SHP77 (cell line): ENCODE measurements at regions not wholly inside any gene's neighbourhood (a gene's known extent, or its start where the extent isn't known, plus 50 kb on each side); places are given as distances from the start of the nearest gene placed in this dataset.

Experiments used
- DNase-seq, 2 experiments: peaks; one replicate each; lab custom pipeline; 2025; lab: John Stamatoyannopoulos, UW

DNA sequence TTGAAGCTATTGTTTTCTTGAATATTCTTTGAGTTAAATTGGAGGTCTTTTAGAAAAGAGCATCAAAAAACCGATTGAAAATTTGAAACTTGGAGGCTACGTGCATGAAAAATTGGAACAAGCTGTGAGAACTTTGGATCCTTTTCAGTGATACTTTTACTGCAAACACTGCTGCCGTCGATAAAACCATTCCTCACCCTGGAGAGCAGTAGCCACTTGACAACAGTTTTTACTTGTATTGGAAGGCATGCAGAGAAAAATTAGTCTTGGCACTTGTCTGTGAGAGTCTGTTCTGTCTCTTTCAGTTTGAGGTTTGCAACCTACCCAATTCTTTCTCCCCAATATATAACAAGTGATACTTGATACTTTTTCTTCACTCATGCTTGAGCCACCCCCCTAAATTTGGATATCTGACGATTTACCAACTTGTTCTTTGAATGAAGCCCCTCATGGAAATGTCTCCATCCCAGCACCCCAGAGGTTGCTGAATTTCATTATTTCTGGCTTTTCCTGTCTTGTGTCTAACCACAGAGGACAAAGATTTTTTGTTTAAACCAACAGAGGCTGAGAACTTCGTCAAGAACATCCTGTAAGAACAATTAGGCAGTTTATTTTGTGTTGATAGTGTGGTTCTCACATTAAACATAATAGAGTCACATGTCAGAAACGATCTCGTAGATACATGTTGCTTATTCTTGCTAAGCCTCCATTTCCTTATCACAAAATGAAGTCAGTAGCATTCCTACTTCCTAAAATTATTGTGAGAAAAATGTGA is 307.3 kb upstream of the PLSCR5 start:
- no peak for DNase-seq

DNA sequence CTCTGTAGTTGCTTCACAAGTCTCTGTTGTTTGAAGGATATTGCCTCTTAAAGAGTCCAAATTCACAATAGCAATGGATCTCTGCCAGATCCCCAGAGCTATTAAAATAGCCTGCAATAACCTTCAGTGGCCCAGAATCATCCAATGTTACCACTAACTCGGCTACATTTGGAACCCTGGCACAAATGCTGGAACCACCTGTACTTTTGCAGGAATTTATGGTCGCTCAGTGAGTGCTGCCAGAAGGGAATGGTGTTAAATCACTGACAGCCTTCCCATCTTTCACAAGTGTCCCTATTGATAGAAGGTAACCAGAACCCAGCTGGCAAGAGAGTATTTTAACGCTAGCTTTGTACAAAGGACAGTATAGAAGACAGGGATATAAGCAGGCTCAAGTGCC is 298.8 kb upstream of the PLSCR5 start:
- no peak for DNase-seq

DNA sequence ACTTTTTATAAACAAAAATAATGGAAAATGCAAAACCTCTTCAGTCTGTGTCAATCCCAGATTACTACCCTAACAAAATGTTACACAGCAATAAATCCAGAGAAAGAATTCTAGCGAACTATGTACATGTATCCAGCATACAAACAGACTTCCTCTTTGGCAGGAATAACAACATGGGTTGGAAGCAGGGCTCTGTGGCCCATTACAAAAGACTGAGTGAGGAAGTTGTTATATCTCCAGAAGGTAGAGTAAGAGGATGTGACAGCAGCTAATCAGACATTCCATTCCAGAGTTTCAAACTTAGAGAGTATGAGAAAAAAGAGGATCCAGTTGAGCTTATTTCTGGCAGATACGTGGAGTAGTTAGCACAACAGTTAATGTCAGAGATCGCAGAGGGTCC is 294.0 kb upstream of the PLSCR5 start:
- DNase-seq, result no peak

DNA sequence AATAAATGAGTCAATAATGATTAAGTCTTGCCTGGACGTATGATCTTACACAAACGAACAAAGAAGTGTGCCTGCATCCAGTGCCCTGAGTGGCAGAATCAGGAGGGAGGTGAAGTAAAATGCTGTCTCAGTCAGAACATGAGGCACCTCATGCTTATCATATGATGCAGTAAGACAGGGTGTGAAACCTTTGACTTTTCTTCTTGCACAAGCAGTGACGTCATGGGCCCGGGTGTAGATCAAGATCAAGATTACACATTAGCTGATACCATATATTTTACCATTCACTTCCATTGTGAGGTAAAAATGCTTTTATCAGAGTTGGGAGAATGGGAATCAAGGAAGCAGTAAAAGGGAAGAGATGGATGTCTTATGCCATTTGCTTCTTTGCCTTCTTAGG is 291.6 kb upstream of the PLSCR5 start:
- no peak for DNase-seq

DNA sequence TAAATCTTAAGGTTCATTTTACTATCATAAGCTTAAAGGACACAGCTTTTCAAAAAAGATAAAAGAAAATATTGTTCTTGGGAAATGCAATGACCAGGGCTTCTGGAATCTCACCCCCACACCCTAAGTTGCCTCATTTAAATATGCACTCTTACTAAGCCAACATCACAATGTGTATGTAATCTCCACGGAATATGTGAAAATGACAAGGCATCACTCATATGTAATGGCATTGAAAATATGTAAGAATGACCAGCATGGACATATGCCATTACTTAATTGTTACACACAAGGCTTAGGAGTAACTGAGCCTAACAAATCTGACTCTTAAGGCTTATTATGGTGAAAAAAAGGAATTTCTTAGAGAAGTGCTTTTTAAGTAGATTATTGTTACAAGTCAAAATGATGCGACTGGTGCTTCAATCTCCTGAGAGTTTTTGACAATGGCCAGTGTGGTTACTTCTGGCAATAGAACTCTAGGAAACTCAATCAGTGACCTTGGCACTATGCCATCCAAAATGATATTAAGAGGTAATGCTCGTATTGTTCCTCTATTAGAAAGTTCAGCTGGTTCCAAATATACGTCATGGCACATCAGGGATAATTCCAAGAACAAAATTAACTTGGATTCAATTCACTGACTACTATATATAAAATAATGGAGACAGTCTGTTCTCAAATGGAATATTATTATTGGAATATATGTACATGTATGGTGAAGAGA is 290.0 kb upstream of the PLSCR5 start:
- DNase-seq, result no peak

DNA sequence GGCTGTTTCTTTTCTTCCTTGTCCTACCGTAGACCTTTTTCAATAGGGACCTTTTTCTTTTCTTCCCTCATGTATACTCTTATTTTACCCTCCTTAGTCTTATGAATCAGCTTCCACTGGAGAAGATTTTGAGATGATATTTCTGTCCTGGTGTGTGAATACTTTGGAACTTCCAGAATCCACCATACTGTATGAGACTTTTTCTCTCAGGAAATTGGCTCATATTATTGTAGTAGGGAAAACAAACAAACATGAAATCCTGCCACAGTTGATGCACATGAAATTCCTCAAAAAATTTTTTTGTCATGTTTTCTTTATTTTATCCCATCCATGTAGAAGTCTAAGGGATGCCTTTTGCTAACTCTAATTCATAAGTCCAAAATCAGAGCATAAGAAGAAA is 289.3 kb upstream of the PLSCR5 start:
- DNase-seq, result no peak

DNA sequence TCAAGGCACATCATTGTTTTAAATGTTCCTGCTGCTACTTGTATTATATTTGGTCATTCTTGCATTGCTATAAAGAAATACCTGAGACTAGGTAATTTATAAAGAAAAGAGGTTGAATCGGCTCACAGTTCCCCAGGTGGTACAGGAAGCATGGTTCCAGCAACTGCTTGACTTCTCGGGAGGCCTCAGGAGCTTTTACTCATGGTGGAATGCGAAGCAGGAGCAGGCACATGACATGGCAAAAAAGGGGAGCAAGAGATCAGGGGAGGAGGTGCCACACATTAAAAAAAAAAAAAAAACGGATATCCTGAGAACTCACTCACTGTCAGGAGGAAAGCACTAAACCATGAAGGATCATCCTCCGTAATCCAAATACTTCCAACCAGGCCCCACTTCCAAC is 286.9 kb upstream of the PLSCR5 start:
- DNase-seq, result no peak

DNA sequence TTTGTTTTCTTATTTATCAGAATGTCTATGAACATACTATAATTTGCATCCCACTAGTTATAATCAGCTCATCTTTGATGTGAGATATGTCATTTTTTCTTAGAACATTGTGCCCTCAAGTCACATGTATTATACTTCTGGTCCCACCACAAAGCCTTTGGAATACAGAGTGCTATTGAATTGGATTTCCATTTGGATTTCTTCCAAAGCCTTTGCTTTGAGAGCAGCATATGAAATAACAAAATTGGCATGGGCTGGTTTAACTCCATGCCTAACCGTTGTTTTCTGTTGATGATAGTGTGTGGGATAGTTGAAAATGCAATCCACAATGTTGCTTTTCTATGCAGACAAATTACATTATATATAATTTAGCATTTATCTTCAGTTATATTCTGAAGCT is 284.5 kb upstream of the PLSCR5 start:
- DNase-seq, result no peak

DNA sequence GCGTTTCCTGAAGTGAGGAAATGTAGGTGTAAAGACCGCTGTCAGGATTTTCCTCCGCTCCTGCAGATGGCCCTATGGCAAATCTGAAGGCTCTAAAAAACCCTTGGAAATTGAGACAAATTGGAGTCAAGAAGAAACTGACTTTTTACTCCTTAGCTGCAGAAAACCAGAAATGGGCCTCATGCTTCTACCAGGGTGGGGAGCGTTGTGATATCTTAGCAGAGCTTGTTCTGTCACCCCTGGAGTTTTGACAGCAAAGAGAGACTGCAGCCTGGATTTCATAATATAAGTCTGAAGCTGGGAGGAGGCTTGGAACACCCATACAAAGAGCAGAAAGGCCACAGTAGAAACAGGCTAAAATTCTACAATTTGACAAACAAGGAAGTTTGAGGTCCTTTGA is 283.0 kb upstream of the PLSCR5 start:
- DNase-seq, result no peak

DNA sequence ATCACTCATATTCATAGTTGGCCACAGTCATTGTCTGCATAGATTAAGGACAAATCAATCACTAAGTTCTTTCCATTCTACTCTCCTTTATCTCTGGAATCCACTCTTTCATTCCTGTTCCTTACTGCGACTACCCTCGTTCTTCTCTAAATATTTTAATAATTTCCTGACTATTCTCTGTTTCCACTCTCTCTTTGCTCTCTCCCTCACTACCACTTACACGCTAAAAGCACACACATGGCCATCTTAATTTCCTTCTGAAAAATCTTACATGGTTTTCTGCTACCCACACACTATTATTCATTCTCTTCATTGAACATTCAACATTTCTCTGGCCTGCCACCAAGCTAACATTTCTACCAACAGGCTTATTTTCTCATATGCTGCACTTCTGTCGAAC is 279.6 kb upstream of the PLSCR5 start:
- DNase-seq, result no peak

DNA sequence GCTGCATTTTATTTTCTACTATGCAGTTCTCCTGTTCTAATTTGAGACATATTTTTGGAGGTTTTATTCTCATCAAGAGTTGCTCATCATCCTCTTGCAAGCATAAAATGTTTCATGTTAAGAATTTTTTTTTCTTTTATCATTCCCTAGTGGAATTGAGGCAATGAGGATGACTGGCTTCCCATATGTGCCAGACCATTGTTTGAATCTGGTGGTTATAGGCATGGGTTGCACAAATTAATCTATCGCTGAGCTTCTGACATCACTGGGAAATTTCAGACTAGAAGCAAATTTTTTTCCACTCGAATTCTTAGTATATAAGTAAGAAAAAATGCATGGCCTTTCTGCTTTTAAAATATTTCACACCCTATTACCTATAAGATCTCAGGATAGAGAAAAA is 279.1 kb upstream of the PLSCR5 start:
- DNase-seq, result no peak

DNA sequence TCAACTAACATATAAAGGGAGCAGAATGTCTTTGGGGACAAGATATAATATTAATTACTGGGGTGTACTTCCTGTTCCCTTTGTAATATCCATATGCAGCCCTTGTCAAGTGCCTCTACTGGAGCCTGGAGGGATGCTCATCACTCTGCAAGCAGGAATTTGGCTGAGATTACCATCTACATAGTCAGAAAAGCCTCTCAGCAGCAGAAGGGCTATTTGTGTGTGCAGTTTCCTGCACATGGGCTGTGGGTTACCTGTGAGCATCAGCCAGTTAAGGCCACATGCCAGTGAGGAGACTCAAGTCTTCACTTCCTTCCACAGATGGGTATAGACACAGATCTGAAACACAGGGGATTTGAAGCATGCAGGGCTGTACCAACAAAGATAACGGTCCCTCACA is 278.1 kb upstream of the PLSCR5 start:
- no peak for DNase-seq

DNA sequence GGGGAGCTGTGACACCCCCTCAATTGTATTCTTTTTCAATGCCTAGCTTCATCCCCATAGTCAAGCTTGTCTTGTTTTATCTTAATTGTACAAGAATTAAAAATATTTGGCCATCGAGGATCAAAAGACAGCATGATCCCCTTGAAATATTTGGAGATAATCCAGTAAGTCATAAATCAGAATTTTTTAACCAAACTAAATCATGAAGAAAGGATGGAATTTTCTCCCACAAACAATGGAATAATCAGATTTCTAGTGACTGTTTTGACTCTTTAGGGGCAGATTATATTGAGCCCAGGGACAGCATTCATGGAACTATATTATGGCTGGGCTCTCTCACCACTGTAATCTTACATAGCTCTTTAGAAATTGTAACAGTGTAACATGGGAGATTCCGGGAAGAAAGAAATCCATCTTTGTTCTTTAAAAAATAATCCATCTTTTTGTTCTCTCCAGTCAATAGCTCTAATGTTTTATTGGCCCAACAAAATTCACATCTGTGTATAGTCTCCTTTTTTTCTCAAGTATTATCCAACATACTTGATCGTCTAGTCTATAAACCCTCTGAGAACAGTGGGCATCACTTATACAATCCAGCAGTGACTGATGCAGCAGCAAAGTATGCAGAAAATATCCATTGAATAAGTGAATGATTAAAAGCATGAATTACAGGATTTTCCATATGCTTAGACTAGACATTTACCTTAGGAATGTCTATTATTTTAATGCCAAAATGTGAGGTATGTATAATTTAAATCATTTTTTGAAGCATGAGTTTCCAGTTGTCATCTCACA is 277.0 kb upstream of the PLSCR5 start:
- DNase-seq, result no peak

DNA sequence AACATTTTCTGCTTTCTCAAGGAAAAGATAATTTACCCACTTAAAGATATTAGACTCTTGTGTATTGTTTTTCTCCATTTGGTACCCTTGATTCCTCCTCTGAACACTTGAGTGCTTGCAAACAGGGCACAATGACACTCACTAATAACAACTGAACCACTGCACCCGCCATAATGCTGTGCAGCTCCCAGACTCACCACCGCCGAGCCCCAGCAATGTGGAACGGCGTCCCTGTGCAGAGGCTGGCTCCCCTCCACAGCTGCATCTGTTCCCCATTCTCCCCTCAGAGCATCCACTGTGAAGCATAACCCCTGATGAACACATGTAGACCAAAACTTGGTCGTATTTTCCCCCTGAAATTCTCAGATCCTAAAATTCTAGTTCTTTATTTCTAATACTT is 276.2 kb upstream of the PLSCR5 start:
- no peak for DNase-seq

DNA sequence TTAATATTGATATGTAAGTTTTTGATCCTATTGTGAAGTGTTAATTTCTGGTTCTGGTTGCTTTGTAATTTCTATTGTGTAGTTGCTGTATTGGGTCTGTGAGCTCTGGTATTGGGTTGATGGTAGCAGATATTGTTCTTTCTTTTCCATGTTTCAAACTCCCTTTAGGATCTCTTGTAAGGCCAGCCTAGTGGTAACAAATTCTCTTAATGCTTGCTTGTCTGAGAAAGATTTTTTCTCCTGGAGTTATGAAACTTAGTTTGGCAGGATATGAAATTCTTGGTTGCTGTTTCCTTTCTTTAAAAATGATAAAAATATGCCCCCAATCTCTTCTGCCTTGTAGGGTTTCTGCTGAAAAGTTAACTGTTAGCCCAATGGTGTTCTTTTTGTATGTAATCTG is 268.6 kb upstream of the PLSCR5 start:
- no peak for DNase-seq

DNA sequence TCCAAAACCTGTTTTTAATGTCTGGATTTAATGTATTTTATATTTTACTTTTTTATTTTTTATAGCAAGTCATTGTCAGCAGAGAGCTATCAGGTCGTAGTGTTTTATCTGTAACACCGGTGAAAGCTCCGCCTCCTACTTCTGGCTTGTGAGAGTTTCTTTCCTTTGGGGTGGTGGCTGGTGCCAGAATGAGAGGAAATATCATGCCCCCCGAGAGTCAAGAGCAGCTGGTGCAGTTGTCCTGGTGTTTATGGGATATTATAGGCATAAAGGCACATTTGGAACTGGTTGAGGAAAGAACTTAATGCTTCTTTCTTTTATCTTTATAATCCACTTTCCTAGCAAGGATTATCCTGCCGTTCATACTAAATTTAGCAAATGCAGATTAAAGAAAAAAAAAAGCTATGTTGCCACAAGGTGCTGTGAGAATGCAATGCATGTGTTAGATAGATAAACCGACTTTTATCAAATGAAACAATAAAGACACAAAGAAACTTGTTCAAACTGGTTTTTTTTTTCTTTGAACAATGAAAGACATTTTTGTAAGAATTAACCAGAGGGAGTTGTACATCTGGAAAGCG is 260.1 kb upstream of the PLSCR5 start:
- no peak for DNase-seq

DNA sequence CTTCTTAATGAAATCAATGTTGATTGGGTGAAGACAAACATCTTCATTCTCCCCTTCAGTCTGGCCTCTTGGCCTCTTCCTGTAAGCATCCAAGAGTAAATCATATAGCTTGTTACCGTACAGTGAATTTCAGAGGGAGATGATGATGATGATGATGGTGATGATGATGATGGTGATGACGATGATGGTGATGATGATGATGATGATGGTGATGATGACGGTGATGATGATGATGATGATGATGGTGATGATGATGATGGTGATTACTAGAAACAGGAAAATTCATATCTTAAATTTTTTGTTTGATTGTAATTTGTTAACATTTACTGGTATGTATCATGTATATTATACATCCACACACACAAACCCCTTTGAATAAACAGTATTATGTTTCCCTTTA is 256.1 kb upstream of the PLSCR5 start:
- DNase-seq, result no peak

DNA sequence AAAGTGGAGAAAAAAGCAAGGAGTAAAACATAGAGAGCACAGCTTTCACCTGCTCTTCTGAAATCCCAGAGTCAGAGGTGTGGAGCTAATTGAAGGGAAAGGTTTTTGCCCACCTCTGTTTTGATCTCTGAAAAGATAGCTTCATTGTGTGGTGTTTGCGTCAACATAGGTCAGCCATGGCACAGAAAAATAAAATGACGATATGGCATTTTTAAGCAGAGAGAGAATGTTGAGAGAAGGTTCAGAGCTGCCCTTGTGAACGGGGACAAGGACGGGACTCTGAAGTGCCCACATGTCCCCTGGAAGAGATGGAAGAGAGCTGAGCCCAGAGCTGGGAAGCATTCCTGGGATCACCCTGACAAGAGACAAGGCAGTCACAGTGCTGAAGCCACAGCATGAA is 249.4 kb upstream of the PLSCR5 start:
- no peak for DNase-seq

DNA sequence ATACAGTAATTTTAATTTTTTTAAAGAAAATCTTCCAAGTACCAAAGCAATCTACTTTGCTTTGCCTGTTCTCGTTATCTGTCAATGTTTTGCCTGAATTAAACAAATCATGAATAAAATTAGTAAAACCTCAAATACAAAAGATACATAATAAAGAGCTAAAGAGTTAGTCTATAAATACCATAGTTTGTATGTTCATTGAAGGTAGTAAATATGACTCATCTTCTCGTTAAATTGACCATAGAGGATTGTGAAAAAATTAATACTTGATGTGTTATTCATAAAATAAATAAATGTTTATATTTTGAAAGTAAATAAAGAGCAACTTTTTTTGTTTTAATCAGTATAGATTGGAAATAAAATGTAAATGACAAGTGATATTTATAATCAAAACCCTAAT is 246.5 kb upstream of the PLSCR5 start:
- no peak for DNase-seq

DNA sequence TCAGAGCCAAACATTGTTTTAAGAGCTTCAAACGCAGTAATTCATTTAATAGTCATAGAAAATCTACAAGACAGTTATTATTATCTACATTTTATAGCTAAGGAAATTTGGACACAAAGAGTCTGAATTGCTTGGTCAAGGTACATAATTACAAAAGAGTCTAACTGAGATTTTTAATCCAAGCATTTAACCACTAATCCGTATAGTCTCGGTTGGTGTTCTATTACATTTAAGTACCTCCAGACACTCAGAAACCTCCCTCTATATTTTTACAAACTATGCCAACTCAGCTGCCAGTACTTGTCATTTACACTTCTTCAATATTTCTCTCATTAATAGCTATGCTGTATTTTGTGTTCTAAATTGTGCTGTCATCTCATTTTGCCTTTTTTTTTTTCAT is 240.2 kb upstream of the PLSCR5 start:
- no peak for DNase-seq

DNA sequence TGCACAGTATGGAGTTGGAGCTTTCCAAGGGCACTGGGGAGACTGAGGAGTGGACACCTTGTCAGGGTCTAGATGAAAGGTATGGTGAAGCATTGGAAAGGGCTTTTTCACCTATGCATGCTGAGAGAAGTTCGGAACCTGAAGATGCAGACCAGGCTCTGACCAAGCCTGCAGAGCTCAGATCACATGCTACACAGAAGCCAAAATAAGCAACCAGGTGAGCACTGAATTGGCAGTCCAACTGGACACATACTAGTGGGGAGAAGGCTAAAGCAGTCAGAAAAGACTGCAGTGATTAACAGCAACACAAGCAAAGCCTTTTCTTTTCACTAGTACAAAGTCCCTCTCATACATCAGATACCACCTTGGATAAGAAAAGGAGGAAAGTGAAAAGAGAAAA is 238.3 kb upstream of the PLSCR5 start:
- no peak for DNase-seq

DNA sequence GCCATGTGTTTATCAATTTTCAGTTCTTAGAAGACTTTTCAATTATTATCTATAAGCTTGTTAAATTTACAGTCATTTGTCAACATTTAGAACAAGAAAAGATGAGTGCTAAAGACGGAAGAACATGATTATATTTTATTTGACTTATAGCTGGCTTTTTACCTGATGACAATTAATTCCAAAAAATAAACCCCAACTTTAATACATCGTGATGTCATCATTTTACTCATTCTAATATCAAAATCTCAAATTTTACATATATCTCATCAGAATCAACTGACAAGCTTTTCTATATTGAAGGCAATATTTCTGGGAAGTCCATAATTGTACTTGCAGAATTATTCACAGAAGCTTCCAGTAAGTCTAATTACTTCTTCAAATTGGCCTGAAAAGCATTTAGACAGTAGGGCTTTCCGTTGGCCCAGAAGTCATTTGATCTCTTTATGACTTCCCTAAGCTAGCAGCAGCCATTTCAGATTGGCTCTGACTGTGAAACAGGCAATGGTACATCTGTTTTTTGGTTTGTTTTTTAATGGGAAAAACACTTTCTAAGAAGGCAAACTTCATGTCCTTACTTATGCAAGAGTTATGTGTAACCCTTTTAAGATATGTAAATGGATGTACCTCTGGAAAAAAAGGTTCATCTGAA is 234.7 kb upstream of the PLSCR5 start:
- DNase-seq, result no peak
